ENCODE measurements at regions not wholly inside any gene's neighbourhood (a gene's known extent, or its start where the extent isn't known, plus 50 kb on each side); places are given as distances from the start of the nearest gene placed in this dataset.

DNA sequence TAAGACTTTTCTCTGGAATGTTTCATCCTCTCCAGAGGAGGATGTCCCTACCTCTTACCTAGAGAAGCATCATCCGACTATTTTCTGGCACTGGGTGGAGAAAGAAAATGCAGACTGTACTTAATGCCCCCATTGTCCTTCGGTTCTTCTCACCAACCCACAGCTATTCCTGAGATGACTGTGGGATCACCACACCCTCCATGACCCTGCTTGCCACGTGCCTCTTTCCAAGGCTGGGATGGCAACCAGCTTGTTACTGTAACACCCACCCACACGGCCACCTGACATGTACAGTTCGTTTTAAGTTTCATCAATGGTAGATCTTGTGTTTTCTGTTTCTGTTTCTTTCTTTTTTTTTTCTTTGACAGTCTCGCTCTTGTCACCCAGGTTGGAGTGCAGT lies 365.2 kb downstream of the FBXO15 start:
- DNase-seq: no peak

DNA sequence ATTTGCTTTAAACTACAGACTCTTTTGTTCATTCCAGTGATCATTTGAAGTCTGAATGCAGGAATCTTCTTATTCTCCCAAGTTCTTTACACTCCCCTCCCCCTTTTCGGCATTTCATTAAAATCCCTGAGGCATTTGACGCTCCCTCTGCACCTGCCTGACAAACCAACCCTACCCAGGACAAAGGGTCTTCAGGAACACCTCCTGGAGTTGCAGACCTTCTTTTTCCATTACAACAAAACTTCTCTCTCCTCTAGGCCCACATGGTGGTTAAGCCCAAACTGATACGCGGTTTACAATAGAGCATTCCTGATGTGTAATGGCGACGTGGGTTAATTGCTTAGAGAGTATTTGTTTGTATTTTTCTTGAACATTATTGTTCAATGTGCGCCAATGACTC lies 367.4 kb downstream of the FBXO15 start:
- no peak for DNase-seq

GRCh38 chr18:73778032-73778359 lies 369.6 kb downstream of the FBXO15 start:
- no peak for DNase-seq

DNA sequence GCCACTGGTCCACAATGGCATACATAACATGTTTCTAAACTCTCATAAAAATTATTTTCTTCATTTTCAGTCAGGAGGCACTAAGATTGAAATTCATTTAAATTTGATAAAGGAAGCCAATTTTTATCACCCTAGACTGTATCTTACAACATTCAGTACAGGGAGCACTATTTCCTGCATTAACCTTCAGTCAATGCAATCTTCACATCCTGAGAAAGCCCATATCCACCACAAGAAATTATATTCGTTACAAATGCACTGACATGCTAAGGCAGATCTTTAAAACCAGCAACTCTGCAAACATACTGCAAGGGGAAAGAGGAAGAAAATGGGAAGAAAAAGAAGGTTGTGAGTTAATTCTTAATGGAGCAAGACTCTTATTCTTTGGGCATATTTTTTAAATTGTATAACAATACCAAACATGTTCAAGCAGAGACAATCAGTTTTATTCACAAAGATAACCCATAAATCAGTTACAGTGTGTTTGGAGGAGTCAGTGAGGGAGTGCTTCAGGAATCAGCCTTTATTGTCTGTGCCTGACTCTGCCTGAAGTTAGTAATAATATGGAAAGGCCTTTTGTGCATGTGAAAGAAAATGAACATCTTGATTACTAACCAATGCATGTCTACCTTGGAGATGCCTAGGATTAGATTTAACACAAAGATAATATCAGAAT lies 370.1 kb downstream of the FBXO15 start:
- DNase-seq: no peak

- DNase-seq: no peak
Measured at GRCh38 chr18:73774811-73775509, 372.7 kb downstream of the FBXO15 start.

- no peak for DNase-seq
Measured at GRCh38 chr18:73768043-73768442, 379.6 kb downstream of the FBXO15 start.

- DNase-seq: no peak
Measured at GRCh38 chr18:73766910-73767515, 380.6 kb downstream of the FBXO15 start.

- DNase-seq: no peak
Measured at GRCh38 chr18:73758446-73758845, 389.2 kb downstream of the FBXO15 start.

DNA sequence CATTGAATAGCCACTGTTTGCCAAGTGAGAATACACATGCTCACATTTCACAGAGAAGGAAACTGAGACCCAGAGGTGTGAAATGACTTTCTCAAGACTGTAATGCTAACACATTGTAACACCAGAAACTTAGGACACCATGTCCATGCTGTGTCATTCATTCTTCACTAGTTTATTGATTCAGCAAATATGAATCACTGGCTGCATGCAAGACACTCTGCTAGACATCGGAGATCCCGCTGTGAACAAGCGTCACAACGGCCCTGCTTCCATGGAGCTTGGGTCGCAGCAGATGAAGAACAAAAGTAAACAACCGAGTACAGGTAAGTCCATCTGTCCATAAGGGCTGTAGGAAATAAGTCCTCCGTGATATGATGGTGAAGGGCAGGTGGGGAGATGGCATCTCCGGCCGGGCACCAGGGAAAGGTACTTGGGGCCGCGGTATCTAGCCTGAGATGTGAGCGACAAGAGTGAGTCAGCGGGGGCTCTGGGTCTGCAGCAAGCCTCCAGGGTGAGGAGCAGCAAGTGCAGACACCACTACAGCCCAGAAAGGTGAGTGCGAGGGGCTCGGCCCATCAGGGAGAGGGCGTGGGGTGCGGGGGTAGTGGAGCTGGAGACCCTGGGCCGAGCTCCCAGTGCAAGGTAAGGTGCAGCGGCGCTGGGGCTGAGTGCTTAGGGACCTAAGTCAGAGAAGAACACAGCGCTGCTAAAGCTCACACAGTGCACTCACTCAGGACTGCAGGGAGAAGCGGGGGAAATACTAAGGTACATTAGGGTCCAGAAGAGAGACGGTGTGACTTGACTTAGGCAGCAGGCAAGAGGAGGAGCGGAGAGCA lies 391.2 kb downstream of the FBXO15 start:
- no peak for DNase-seq

DNA sequence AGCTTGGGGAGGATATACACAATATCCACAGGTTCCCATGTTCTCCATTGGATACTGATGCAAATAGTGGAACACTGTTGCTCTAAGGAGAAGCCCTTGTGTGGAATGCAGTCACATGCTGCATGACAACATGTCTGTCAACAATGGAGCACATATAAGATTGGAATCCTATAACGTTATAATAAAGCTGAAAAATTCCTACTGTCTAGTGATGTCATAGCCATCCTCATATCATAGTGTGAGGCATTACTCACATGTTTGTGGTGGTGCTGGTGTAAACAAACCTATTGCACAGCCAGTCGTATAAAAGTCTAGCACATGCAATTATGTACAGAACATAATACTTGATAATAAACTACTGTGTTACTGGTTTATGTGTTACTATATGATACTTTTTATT lies 394.7 kb downstream of the FBXO15 start:
- no peak for DNase-seq

DNA sequence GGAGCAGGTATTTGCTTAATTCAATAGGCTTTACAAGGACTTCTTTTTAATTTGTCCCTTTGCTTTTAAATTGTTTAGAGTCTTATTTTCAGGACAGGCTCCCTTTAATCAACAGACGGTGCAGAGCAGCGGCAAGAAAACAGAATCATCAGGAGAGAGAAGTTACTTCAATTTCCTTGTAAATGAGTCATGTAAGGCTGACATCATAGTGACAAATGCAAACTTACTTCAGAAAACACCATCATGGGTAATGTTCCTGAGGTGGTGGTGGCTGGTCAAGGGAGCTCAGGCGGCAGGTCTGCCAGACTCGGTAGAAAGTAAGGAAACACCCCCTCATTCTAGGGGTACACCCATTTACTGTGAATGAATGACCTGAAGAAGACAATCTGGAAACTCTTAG lies 395.1 kb downstream of the FBXO15 start:
- no peak for DNase-seq

- DNase-seq: no peak
Measured at GRCh38 chr18:73750052-73750451, 397.6 kb downstream of the FBXO15 start.

GRCh38 chr18:73749304-73749703 lies 398.3 kb downstream of the FBXO15 start:
- no peak for DNase-seq

- no peak for DNase-seq
Measured at GRCh38 chr18:73748731-73749130, 398.9 kb downstream of the FBXO15 start.

GRCh38 chr18:73746101-73746500 lies 401.5 kb downstream of the FBXO15 start:
- no peak for DNase-seq

GRCh38 chr18:73742957-73743356 lies 404.7 kb downstream of the FBXO15 start:
- DNase-seq: no peak

DNA sequence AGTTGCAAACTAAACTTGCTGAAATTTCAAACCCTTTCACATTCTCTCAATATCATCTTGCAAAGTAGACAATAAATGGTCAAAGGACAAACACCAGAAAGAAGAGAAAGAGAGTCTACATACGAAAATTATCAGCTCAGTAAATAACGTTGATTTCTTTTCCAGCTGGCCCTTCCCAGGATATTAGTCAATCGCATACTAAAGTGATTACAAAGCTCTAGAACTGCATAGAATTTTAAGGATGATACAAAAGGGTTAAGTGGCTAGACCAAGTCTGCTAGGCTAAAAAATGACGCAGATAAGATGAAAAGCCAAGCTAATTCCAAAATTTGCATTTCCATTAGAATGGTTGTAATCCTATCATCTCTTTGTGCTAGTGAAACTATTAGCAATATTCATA lies 405.7 kb downstream of the FBXO15 start:
- DNase-seq: no peak

- DNase-seq: no peak
Measured at GRCh38 chr18:73739098-73739497, 408.5 kb downstream of the FBXO15 start.

GRCh38 chr18:73737990-73738389 lies 409.6 kb downstream of the FBXO15 start:
- no peak for DNase-seq

DNA sequence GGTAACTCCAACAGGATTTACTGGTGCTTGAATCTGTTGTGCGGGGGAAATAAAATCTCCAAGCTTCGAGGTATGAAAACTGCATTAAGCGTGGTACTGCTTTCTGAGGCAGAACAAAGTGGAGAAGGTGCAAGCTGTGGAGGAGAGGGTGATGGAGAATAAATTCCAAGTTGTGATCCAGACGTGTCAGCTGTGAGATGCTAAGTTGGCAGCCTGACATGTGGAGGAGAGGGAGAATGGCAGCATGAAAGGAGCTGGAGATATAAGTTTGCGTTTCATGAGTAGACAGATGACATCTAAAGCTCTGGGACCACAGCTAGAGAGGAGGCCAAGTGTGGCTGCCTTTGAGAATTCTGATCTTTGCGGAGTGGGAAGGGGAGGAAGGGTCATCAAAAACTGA lies 411.8 kb downstream of the FBXO15 start:
- no peak for DNase-seq

DNA sequence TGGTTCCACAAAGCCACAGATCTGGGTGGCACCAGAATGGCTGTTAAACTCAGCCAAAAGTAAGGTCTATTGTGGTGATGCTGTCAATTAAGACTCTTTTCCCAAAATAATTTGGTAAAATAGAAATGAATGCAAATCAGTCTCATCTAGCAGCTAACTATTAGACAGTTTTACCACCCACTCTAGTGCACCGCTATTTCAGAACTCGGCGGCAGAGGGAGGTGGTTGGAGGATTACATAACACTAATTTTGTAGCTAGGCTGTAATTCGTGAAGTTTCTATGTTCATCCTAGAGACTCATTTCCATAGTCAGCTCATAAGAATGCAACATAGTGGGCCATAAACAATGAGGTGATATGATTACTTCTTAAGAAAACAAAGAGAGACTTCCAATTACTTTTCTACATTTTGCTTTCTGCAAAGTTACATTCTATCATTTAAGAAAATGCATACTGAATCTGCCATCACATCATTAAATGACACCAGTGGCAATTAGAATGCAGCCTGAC lies 413.8 kb downstream of the FBXO15 start:
- DNase-seq: no peak

DNA sequence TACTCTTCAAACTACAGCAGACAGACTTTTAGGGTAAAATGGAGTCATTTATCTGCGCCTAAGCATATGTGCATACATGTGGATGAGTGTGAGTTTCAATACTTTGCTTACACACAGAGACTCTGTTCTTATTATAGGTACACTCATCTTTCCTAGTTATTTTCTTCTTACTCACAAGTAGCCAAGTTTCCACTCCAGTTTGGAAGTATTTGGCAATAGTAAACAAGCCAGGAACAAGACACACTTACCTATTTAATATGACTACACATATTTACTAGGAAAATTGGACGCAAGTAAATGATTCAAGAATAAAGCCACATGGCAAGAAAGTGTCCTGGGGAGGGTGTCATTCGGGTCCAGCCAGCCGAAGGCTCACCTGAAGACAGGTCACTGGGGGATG lies 414.3 kb downstream of the FBXO15 start:
- DNase-seq: no peak

GRCh38 chr18:73728657-73729056 lies 419.0 kb downstream of the FBXO15 start:
- DNase-seq: no peak
